Body of pancreas (tissue), 4 donors: ENCODE measurements at regions not wholly inside any gene's neighbourhood (a gene's known extent, or its start where the extent isn't known, plus 50 kb on each side); places are given as distances from the start of the nearest gene placed in this dataset.

Source experiments
- POLR2A ChIP-seq, 3 donors: fragments of 450-650 bp; IDR thresholded peaks; one replicate each; pipeline ENCODE4 v1.6.1; 2016; ENCODE audit warnings: antibody characterized with exemption in 3 of 3, mild to moderate bottlenecking in 2 of 3
- TF ChIP-seq, protein P1 (sequence below), 7 experiments: fragments of 450-650 bp in 4 of 7; fragments of 200-600 bp in 3 of 7; sonication (generic) in 3 of 7; IDR thresholded peaks; one replicate each; pipeline ENCODE4 v1.5.1; 2016 to 2019; ENCODE audit warnings: antibody characterized with exemption in 7 of 7

DNA sequence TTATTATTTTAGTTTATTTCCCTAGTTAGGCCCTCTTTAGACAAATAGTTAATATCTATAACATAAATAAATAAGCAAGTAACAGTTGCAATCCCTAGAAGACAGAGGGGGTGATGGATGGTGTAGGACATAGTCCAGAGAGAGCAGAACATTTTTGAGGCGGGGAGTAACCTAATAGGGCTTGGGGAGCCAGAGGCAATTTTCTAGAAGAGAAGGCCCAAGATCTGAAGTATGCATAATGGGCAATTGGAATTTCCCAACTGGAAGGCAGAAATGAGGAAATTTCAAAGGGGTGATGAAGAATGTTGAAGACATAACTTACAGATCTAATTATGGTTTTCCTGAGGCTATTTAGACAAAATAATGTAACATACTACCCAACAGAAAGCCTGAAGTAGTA is 525.7 kb downstream of the TUSC7 start:
- TF ChIP-seq, protein P1, sequence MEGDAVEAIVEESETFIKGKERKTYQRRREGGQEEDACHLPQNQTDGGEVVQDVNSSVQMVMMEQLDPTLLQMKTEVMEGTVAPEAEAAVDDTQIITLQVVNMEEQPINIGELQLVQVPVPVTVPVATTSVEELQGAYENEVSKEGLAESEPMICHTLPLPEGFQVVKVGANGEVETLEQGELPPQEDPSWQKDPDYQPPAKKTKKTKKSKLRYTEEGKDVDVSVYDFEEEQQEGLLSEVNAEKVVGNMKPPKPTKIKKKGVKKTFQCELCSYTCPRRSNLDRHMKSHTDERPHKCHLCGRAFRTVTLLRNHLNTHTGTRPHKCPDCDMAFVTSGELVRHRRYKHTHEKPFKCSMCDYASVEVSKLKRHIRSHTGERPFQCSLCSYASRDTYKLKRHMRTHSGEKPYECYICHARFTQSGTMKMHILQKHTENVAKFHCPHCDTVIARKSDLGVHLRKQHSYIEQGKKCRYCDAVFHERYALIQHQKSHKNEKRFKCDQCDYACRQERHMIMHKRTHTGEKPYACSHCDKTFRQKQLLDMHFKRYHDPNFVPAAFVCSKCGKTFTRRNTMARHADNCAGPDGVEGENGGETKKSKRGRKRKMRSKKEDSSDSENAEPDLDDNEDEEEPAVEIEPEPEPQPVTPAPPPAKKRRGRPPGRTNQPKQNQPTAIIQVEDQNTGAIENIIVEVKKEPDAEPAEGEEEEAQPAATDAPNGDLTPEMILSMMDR (IDR thresholded peaks at IDR 0.05), result no peak
- no peak for TF ChIP-seq POLR2A (IDR thresholded peaks at IDR 0.05)
